ENCODE measurements at regions not wholly inside any gene's neighbourhood (a gene's known extent, or its start where the extent isn't known, plus 50 kb on each side); places are given as distances from the start of the nearest gene placed in this dataset.

GRCh38 chr2:236404346-236404745 lies 140.1 kb upstream of the ASB18 start:
- Histone ChIP-seq H3K4me3 (no peak overlapping the region), H3K27ac (no peak overlapping the region), H3K4me1 (no peaks in the 10 kb centered on the region), H3K36me3 (no peaks in the 10 kb centered on the region), H3K9me3 (no peaks in the 10 kb centered on the region), H3K27me3 (ENCODE audit: low read depth) (no peaks in the 10 kb centered on the region)
- intact Hi-C loops (cut with DNase I) = no loop called here
- ATAC-seq = no peak
- TF ChIP-seq CTCF (IDR thresholded peaks at IDR 0.05) = no peak
- no peak for DNase-seq

GRCh38 chr2:236405357-236405756 lies 141.2 kb upstream of the ASB18 start:
- no peak overlapping the region for H3K27ac ChIP-seq
- no peaks in the 10 kb centered on the region for H3K27me3 ChIP-seq (ENCODE audit: low read depth)
- DNase-seq (no peak), ATAC-seq (no peak)
- no peaks in the 10 kb centered on the region for H3K36me3 ChIP-seq
- H3K4me3 ChIP-seq = no peak overlapping the region
- H3K4me1 ChIP-seq = no peaks in the 10 kb centered on the region
- no peaks in the 10 kb centered on the region for H3K9me3 ChIP-seq
- TF ChIP-seq CTCF (IDR thresholded peaks at IDR 0.05) = no peak
- intact Hi-C loops (cut with DNase I) = no loop called here

- DNase-seq (no peak), ATAC-seq (no peak)
- no peaks in the 10 kb centered on the region for H3K4me1 ChIP-seq
- H3K27ac ChIP-seq = no peak overlapping the region
- H3K27me3 ChIP-seq (ENCODE audit: low read depth) = no peaks in the 10 kb centered on the region
- H3K9me3 ChIP-seq = no peaks in the 10 kb centered on the region
- TF ChIP-seq CTCF (IDR thresholded peaks at IDR 0.05) = no peak
- no peak overlapping the region for H3K4me3 ChIP-seq
- intact Hi-C loops (cut with DNase I) = no loop called here
- no peaks in the 10 kb centered on the region for H3K36me3 ChIP-seq
Measured at GRCh38 chr2:236408090-236408489, 143.9 kb upstream of the ASB18 start.

GRCh38 chr2:236408786-236409185 lies 144.6 kb upstream of the ASB18 start:
- Histone ChIP-seq H3K36me3 (no peaks in the 10 kb centered on the region), H3K9me3 (no peaks in the 10 kb centered on the region), H3K4me3 (no peak overlapping the region), H3K27me3 (ENCODE audit: low read depth) (no peaks in the 10 kb centered on the region), H3K27ac (no peak overlapping the region), H3K4me1 (no peaks in the 10 kb centered on the region)
- TF ChIP-seq CTCF (IDR thresholded peaks at IDR 0.05) = no peak
- DNase-seq = no peak
- ATAC-seq = no peak
- intact Hi-C loops (cut with DNase I) = no loop called here

GRCh38 chr2:236415684-236416444 lies 151.7 kb upstream of the ASB18 start:
- H3K27me3 ChIP-seq (ENCODE audit: low read depth) = no peaks in the 10 kb centered on the region
- no peak overlapping the region for H3K4me3 ChIP-seq
- H3K27ac ChIP-seq = no peak overlapping the region
- no peaks in the 10 kb centered on the region for H3K36me3 ChIP-seq
- no peak for ATAC-seq
- H3K9me3 ChIP-seq = no peaks in the 10 kb centered on the region
- no peaks in the 10 kb centered on the region for H3K4me1 ChIP-seq
- TF ChIP-seq CTCF (IDR thresholded peaks at IDR 0.05) = no peak
- no peak for DNase-seq
- intact Hi-C loops (cut with DNase I) = no loop called here

Measured in lower lobe of right lung (tissue), 2 donors.